Glutamatergic neuron (in vitro differentiated cells): ENCODE measurements at regions not wholly inside any gene's neighbourhood (a gene's known extent, or its start where the extent isn't known, plus 50 kb on each side); places are given as distances from the start of the nearest gene placed in this dataset. TPM values are rescaled to one million over a fixed set of nuclear protein-coding genes. Genes with fewer than 3 reads are reported as not detected.

Source experiments
- DNase-seq: peaks from one replicate; pipeline ENCODE4 v3.0.0; 2022
- H3K27ac Mint-ChIP-seq: one replicate; pipeline ENCODE4 v1.8.0; 2020; ENCODE audit warnings: mild to moderate bottlenecking, mixed read lengths, inconsistent platforms; ENCODE audit not compliant: unreplicated experiment
- H3K27me3 Mint-ChIP-seq: one replicate; pipeline ENCODE4 v1.8.0; 2020; ENCODE audit warnings: mild to moderate bottlenecking, moderate library complexity, mixed read lengths, inconsistent platforms; ENCODE audit not compliant: unreplicated experiment
- H3K36me3 Mint-ChIP-seq: one replicate; pipeline ENCODE4 v1.8.0; 2020; ENCODE audit warnings: mild to moderate bottlenecking, mixed read lengths, inconsistent platforms; ENCODE audit not compliant: unreplicated experiment
- H3K4me1 Mint-ChIP-seq: one replicate; pipeline ENCODE4 v1.8.0; 2020; ENCODE audit warnings: mild to moderate bottlenecking, low read depth, mixed read lengths, inconsistent platforms; ENCODE audit not compliant: unreplicated experiment
- H3K4me3 Mint-ChIP-seq: one replicate; pipeline ENCODE4 v1.8.0; 2020; ENCODE audit warnings: mild to moderate bottlenecking, mixed read lengths, inconsistent platforms; ENCODE audit not compliant: unreplicated experiment
- H3K9me3 Mint-ChIP-seq: one replicate; pipeline ENCODE4 v1.8.0; 2020; ENCODE audit warnings: mild to moderate bottlenecking, moderate library complexity, mixed read lengths, inconsistent platforms; ENCODE audit not compliant: unreplicated experiment
- CTCF ChIP-seq: fragments of 200-600 bp; sonication (generic); IDR thresholded peaks from one replicate; pipeline ENCODE4 v1.5.0; 2021; ENCODE audit not compliant: partially characterized antibody, unreplicated experiment
- microRNA-seq: library from miRNA; unstranded; fragments of <30 nt; microRNA quantifications from one replicate; pipeline ENCODE4, GENCODE V29; 2020; ENCODE audit not compliant: unreplicated experiment

- H3K27ac Mint-ChIP-seq: no peak overlapping the region
- no peaks in the 10 kb centered on the region for H3K36me3 Mint-ChIP-seq
- H3K4me1 Mint-ChIP-seq: peaks cover 3% of the 10 kb centered on the region
- H3K27me3 Mint-ChIP-seq: peaks cover 8% of the 10 kb centered on the region
- no peak for DNase-seq
- peaks cover 3% of the 10 kb centered on the region for H3K9me3 Mint-ChIP-seq
- H3K4me3 Mint-ChIP-seq: no peak overlapping the region
- no peak for TF ChIP-seq CTCF
These were observed 62.4 kb upstream of the SKOR2 start for GRCh38 chr18:47313901-47314300.

- no peak for DNase-seq
- Mint-ChIP-seq H3K27ac (no peak overlapping the region), H3K36me3 (no peaks in the 10 kb centered on the region), H3K4me1 (peaks cover 3% of the 10 kb centered on the region), H3K27me3 (peaks cover 5% of the 10 kb centered on the region), H3K9me3 (peaks cover 2% of the 10 kb centered on the region), H3K4me3 (no peak overlapping the region)
- no peak for TF ChIP-seq CTCF
These were observed 60.1 kb upstream of the SKOR2 start for GRCh38 chr18:47311585-47311984.

Small RNAs in the stretch of these regions (microRNA-seq; reads per million reads assigned to microRNA genes)
- gene MIR4527: not detected
